PFSK-1 (cell line): ENCODE measurements at regions not wholly inside any gene's neighbourhood (a gene's known extent, or its start where the extent isn't known, plus 50 kb on each side); places are given as distances from the start of the nearest gene placed in this dataset.

ENCODE experiments used
- POLR2AphosphoS5 ChIP-seq: IDR thresholded peaks from 2 replicates; pipeline ENCODE4 v1.6.1; 2012; ENCODE audit warnings: low read depth, mild to moderate bottlenecking, control low read depth, low read length, moderate library complexity
- TAF1 ChIP-seq: IDR thresholded peaks from 2 replicates; pipeline ENCODE4 v1.6.1; 2012; ENCODE audit warnings: low read length, control low read depth, borderline replicate concordance; ENCODE audit not compliant: insufficient read depth
- TF ChIP-seq, protein P1 (sequence below), 2 experiments: IDR thresholded peaks; 2 replicates each; pipeline versions ENCODE4 v1.6.1 to v1.8.0; 2011 to 2012; ENCODE audit warnings: low read depth in 2 of 2, low read length in 2 of 2, control low read depth in 1 of 2, inconsistent platforms in 1 of 2, mild to moderate bottlenecking in 1 of 2, moderate library complexity in 1 of 2; ENCODE audit not compliant: insufficient read depth in 1 of 2

DNA sequence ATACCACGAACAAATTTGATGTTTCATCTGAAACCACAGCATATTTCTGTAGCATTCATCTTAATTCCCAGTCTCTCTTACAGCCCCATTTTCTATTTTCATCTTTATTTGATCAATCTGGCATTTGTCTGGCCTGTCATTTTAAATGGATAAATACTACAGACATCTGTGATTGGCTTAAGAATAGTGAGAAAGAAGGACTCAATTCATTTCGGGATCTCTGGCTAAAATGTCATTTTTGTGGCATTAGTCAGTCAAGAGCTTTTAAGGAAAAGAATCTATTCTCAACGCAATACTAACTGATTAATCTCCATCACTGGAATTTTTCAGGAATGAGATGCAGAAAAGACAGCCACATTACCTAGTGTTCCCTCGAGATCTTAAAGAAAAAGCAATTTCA lies 585.9 kb downstream of the IRS1 start:
- TF ChIP-seq, protein P1, sequence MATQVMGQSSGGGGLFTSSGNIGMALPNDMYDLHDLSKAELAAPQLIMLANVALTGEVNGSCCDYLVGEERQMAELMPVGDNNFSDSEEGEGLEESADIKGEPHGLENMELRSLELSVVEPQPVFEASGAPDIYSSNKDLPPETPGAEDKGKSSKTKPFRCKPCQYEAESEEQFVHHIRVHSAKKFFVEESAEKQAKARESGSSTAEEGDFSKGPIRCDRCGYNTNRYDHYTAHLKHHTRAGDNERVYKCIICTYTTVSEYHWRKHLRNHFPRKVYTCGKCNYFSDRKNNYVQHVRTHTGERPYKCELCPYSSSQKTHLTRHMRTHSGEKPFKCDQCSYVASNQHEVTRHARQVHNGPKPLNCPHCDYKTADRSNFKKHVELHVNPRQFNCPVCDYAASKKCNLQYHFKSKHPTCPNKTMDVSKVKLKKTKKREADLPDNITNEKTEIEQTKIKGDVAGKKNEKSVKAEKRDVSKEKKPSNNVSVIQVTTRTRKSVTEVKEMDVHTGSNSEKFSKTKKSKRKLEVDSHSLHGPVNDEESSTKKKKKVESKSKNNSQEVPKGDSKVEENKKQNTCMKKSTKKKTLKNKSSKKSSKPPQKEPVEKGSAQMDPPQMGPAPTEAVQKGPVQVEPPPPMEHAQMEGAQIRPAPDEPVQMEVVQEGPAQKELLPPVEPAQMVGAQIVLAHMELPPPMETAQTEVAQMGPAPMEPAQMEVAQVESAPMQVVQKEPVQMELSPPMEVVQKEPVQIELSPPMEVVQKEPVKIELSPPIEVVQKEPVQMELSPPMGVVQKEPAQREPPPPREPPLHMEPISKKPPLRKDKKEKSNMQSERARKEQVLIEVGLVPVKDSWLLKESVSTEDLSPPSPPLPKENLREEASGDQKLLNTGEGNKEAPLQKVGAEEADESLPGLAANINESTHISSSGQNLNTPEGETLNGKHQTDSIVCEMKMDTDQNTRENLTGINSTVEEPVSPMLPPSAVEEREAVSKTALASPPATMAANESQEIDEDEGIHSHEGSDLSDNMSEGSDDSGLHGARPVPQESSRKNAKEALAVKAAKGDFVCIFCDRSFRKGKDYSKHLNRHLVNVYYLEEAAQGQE (IDR thresholded peaks at IDR 0.05; ENCODE audit: insufficient read depth in 1 of 2, low read depth in 2 of 2, low read length in 2 of 2), result no peak
- TF ChIP-seq POLR2AphosphoS5, result no peak
- TF ChIP-seq TAF1, result no peak
